DMS 273 (cell line): ENCODE measurements at regions not wholly inside any gene's neighbourhood (a gene's known extent, or its start where the extent isn't known, plus 50 kb on each side); places are given as distances from the start of the nearest gene placed in this dataset.
A peak's percentile ranks its signal among the peaks of the same experiment; 100 is the strongest.

Experiments used
- DNase-seq: peaks from one replicate; lab custom pipeline; 2025; ENCODE audit not compliant: unreplicated experiment; lab: John Stamatoyannopoulos, UW

DNA sequence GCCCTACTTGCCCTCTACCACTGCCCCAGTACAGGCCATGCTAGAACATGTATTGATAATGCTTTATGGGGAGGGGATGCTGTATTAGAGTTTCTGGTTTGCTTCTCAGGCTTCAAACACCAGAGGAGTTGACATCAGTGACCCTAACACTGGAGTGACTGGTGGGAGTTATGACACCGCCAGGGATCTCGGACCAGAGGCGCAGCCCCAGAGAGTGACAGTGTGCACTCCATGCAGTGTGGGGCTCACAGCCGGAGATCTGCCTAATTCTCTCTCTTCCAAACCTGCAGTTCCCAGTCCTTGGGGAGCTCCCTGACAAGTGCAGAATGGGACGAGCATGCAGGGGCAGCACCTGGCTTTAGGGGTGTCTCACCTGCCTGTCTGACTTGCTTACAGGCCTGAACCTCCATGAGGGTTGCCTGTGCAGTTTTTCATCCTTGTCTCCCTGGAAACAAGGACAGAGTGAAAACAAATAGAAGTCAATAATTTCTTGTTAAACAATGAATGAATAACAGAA lies 244.9 kb upstream of the MYT1L start:
- DNase-seq: no peak

- no peak for DNase-seq
These were observed 244.1 kb upstream of the MYT1L start for GRCh38 chr2:2575181-2575577.

- DNase-seq: no peak
These were observed 243.5 kb upstream of the MYT1L start for GRCh38 chr2:2574401-2575180.

DNA sequence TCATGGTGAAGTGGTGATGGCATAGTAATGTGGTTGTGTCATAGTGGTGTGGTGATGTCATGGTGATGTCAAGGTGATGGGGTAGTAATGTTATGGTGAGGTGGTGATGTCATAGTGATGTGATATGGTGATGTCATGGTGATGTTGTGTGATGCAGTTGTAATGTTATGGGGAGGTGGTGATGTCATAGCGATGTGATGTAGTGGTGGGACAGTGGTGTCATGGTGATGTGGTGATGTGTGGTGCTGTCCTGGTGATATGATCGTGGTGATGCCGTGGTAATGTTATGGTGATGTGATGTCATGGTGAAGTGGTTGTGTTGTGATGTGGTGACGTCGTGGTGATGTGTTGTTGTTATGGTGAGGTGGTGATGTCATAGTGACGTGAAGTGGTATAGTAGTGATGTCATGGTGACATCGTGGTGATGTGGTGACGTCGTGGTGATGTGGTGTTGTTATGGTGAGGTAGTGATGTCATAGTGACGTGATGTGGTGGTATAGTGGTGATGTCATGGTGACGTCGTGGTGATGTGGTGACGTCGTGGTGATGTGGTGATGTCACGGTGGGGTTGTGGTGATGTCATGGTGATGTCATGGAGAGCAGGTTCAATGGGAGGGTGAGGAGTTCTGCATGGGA lies 242.7 kb upstream of the MYT1L start:
- DNase-seq: peak; percentile 45

- no peak for DNase-seq
These were observed 242.1 kb upstream of the MYT1L start for GRCh38 chr2:2573205-2573604.

DNA sequence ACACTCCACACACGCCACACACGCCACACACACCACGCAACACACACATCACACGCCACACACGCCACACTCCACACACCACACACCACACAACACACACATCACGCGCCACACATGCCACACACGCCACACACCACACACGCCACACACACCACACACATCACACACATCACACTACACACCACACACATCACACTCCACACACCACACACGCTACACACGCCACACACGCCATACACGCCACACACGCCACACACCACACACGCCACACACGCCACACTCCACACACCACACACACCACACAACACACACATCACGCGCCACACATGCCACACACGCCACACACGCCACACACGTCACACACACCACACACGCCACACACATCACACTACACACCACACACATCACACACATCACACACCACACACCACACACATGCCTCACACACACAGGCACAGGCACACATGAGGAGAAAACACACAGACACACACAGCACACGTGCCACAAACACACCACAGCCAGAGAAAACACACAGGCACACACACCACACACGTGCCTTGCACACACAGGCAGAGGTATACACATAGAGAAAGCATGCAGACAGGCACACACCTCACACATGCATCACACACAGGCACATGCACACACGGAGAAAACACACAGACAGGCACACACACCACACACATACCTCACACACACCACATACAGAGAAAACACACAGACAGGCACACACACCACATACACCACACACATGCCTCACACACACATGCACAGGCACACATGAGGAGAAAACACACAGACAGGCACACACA lies 241.5 kb upstream of the MYT1L start:
- DNase-seq: no peak

- DNase-seq: no peak
These were observed 240.5 kb upstream of the MYT1L start for GRCh38 chr2:2571301-2572150.

DNA sequence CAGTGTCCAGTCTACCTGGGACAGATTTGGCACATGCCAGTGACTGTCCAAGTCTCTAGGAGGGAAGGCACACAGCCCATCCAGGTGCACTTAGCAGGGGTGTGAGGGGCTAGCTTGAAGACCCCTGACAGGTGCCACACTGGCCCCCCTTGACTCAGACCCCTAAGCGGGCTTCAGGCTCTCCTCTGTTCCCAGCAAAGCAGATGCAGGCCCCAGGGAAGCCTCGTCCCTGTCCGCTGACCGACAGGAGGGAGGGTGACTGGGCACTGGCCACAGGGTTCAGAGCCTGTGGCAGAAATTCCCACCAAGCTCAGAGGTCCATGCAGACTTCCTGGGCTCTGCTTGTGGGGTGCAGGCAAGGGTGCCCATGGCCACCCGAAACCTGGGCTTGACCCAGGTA lies 239.8 kb upstream of the MYT1L start:
- DNase-seq: no peak

DNA sequence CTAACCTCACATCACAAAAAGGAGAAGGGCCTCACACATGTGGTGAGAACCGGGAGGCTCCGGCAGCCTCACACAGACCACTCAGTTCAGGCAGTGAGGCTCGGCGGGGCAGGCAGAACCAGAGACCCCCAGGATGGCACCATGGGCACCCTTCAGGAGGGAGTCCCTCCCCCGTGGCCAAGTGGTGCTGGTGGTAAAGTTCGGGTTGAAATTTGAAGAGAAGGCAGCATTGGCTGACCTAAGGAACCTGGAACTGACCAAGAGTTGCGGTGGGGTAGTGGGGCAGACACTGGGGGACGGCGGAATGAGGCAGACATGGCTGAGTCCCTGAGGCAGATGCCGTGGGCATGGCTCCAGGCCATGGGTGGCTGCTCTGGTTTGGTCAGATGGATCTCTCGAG lies 239.3 kb upstream of the MYT1L start:
- DNase-seq: no peak

DNA sequence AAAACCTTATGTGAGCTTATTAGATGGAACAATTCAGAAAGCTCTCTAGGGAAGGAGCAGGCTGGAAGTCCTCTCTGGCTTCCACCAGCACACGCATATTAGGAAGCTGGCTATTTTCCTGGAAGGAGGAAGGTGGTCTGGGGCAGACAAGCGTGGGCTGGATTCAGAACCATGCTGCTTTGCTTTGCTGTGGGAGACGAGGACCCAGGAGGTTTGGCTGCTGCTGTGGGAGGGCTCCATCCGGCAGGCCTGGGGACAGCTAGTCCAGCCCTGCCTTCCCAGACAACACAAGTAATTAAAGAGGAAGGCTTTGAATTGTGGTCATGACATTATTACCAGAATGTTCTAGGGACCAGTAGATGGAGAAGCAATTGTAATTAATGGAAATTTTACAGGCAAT lies 238.8 kb upstream of the MYT1L start:
- no peak for DNase-seq

DNA sequence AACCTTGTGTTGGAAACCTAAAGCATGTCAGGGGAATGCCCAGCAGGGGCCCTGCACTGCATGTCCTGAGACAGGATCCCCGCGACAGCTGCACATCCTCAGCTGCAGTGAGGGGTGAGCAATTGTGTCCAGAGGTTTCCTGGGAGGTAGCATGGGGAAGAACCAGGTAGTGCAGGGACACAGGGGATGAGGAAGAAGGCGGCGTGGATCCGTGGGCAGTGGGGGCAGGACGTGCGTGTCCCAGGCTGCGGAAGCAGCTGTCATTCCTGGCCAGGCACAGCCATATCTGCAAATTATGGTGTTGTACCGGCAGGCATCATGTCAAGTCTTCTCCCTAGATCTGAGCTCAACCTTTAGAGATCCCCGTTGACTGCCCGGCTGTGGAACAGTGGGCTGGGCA lies 238.2 kb upstream of the MYT1L start:
- DNase-seq: no peak

DNA sequence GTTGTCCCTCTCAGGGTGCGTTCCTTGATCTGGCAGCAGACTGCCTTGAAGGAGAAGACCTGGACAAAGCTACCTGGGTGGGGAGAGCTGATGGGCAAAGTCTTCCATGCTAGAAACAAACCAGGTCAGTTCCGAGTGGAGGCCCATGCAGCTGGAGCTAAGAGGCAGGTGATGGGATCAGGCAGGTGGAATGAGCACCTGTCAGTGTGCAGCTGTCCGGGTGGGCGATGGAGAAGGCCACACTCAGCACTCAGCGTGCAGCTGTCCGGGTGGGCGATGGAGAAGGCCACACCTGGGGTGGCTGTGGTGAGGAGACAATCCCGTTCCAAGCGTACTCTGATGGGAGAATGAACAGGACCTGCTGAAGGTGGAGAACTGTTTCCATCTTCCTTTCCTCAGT lies 237.3 kb upstream of the MYT1L start:
- DNase-seq: no peak

- no peak for DNase-seq
These were observed 236.7 kb upstream of the MYT1L start for GRCh38 chr2:2567776-2568175.

DNA sequence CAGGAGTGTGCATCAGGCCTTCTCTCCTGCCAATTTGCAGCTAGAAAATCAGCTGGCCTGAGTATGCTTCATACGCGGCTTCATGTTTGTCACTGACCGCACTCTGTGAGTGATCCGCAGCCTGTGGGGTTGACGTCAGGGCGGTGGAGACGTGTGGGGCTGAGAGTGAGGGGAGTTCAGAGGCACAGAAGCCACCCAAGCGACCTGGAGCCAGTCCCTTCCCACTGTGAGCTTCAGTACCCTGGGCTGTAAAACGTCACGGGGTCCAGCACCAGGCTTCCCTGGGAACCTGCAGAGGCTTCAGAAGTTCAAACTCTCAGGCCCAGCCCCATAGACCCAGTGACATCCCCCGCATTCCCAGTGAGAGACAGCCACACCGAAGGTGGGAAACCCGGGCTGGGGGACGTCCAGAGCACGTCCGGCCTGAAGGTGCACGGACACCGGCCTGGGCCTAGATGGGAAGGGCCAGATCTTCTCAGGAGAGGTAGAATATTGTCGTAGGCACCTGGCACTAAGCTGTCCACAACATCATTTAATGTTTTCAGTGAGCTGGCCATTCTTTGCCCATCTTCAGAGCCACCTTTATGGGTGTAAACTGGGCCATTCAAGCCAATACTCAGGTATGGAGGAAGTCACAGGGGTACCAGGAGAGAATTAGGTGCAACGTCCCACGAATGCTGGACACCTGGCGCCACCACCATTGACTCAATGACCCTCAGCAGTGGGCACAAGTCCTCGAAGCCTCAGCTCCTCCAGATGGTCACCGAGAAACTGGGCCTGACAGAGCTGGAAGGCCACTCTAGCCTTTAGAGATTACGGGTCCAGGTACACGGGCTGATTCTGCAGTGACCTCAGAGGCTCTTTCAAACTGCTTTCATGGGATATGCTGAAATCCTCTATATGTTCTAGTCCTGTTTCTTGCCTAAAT lies 235.6 kb upstream of the MYT1L start:
- DNase-seq: no peak

DNA sequence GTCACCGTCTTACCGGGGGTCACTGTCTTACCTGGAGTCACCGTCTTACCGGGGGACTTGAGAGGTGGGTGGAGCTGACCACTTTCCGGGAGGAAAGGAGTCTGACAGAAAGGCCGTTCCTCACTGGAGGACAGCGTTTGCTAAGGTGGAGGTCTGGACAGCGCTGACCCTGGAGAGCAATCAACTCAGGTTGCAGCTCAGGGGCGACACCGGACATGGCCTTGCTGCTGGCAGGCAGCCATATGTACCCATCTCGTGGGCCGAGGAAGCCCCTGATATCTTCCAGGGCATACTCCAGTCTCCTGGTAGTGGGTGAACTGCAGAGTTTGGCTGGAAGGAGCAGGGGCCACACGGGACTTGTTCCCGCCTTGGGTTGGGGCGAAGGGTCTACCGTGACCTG lies 234.6 kb upstream of the MYT1L start:
- DNase-seq: no peak

DNA sequence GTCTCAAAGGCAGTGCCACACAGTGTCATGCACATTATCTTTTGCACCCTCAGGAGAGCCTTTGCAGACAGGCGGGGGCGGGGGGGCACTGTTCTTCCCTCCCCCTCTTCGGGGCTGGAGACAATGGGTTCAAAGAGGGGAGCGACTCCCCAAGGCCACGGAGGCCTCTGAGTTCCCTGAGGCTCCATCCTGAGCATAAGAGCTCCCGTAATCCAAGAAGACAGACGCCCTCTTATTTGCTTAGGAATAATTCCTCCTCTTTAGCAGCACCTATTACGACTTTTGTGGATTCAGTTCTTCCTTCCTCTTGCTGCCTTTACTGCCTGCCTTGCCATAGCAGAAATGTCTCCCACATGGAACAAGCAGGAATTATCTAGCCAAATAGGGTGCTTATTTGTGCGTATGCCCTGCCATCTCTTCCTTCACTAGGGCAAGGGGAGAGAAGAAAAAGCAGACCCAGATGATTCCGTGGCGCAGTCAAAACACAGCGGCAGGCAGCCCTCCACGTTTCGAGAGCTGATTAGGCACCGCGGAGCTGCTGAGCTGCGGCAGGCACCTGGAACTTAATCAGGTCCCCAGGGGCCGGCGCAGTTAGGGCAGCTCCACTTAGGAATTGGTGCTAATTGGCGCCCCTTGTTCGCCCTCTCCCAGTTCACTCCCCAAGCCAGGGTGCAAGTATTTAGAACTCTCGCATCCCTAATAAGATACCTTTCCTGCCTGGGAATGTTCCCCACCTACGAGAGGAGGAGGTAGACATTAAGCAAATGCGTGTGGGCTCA lies 233.4 kb upstream of the MYT1L start:
- no peak for DNase-seq

- no peak for DNase-seq
These were observed 232.3 kb upstream of the MYT1L start for GRCh38 chr2:2563309-2563860.

GRCh38 chr2:2562867-2563266 lies 231.8 kb upstream of the MYT1L start:
- DNase-seq: no peak
